Ascending aorta (tissue), 2 donors: ENCODE measurements at regions not wholly inside any gene's neighbourhood (a gene's known extent, or its start where the extent isn't known, plus 50 kb on each side); places are given as distances from the start of the nearest gene placed in this dataset.

Experiments used
- DNase-seq, 2 donors: peaks; one replicate each; pipeline ENCODE4 v3.0.0-alpha.2; 2019; ENCODE audit warnings: low spot score in 2 of 2
- H3K27ac ChIP-seq, 2 donors: fragments of 200-600 bp; sonication (generic); one replicate each; pipeline ENCODE4 v1.5.1; 2016 to 2017; ENCODE audit warnings: mild to moderate bottlenecking in 1 of 2
- H3K27me3 ChIP-seq: fragments of 200-600 bp; sonication (generic); one replicate; pipeline ENCODE4 v1.5.1; 2017
- H3K36me3 ChIP-seq, 2 donors: fragments of 200-600 bp; sonication (generic); one replicate each; pipeline ENCODE4 v1.5.1; 2016
- H3K4me1 ChIP-seq, 2 donors: fragments of 200-600 bp; sonication (generic); one replicate each; pipeline ENCODE4 v1.5.1; 2016 to 2017; ENCODE audit warnings: mild to moderate bottlenecking in 1 of 2
- H3K4me3 ChIP-seq, 2 donors: fragments of 200-600 bp; sonication (generic); one replicate each; pipeline ENCODE4 v1.5.1; 2016 to 2017; ENCODE audit warnings: mild to moderate bottlenecking in 1 of 2
- H3K9me3 ChIP-seq, 2 donors: fragments of 200-600 bp; sonication (generic); one replicate each; pipeline ENCODE4 v1.5.1; 2016
- CTCF ChIP-seq, 3 experiments: fragments of 200-600 bp in 2 of 3; fragments of 450-650 bp in 1 of 3; sonication (generic) in 2 of 3; IDR thresholded peaks; one replicate each; pipeline ENCODE4 v1.5.1; 2016 to 2019; ENCODE audit warnings: antibody characterized with exemption in 3 of 3, mild to moderate bottlenecking in 1 of 3, moderate library complexity in 1 of 3
- intact Hi-C: fragments of 100-400 bp; cut with DNase I; formaldehyde crosslinking; loops from one replicate; pipeline ENCODE4 v1.15.1; 2023

GRCh38 chrX:122092978-122093377 lies 1045.6 kb downstream of the GLUD2 start:
- no peaks in the 10 kb centered on the region for H3K27me3 ChIP-seq
- no peaks in the 10 kb centered on the region for H3K9me3 ChIP-seq
- no peaks in the 10 kb centered on the region for H3K4me1 ChIP-seq
- no peak for DNase-seq
- H3K4me3 ChIP-seq, result no peak overlapping the region
- no peaks in the 10 kb centered on the region for H3K36me3 ChIP-seq
- intact Hi-C loops, result no loop called here
- no peak overlapping the region for H3K27ac ChIP-seq
- no peak for TF ChIP-seq CTCF (IDR thresholded peaks at IDR 0.05)

DNA sequence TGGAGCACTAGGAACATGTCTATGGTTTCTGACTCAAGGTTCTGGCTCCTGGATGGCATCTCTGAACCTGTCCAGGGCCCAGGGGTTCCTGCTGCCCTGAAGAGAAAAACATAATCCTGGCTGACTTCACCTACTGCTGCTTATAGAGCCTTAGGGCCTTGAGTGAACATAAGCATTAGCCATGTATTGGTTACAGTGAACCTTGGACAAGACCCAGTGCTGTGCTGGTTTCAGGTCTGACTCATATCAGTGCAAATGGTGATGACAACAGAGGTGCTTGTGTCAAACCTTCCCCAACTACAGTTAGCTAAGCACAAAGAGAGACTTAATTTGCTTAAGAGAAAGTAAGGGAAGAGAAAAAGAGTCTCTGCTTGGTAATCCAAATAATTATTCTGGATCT lies 1047.2 kb downstream of the GLUD2 start:
- Histone ChIP-seq H3K4me1 (no peaks in the 10 kb centered on the region), H3K27me3 (no peaks in the 10 kb centered on the region), H3K9me3 (no peaks in the 10 kb centered on the region), H3K27ac (no peak overlapping the region), H3K4me3 (no peak overlapping the region), H3K36me3 (no peaks in the 10 kb centered on the region)
- TF ChIP-seq CTCF (IDR thresholded peaks at IDR 0.05), result no peak
- DNase-seq, result no peak
- intact Hi-C loops, result no loop called here

DNA sequence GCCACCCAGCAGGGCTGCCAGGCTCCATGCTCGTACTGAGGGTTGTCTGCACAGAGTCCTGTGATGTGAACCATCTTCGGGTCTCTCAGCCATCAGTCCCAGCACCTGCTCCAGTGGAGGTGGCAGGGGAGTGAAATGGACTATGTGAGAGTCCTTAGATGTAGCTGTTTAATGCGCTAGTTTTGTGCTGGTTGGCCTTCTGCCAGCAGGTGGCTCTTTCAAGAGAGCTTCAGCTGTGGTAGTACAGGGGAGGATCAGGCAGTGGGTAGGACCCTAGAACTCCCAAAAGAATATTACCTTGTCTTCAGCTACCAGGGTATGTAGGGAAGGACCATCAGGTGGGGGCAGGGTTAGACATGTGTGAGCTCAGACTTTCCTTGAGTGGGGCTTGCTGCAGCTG lies 1066.0 kb downstream of the GLUD2 start:
- intact Hi-C loops, result no loop called here
- Histone ChIP-seq H3K9me3 (no peaks in the 10 kb centered on the region), H3K27me3 (no peaks in the 10 kb centered on the region), H3K4me1 (no peaks in the 10 kb centered on the region), H3K4me3 (no peak overlapping the region), H3K36me3 (no peaks in the 10 kb centered on the region), H3K27ac (no peak overlapping the region)
- no peak for TF ChIP-seq CTCF (IDR thresholded peaks at IDR 0.05)
- no peak for DNase-seq

DNA sequence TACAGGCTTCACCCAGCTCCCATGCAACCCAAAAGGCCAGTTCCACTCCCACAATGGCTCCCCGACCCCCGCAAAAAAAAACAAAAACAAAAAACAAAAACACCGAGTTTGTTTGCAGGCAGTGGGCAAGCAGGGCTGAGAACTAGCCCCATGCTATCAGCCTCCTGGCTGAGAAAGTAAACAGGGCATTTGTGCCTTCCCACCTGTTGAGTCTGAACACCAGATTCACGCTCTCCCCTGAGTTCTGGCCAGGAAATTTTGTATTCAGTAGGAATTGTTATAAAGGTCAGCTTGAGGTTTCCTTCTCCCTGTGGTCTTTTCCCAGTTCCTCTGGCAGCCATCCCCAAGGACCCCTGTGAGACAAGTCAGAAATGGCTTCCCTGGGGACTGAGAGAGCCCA lies 1066.5 kb downstream of the GLUD2 start:
- Histone ChIP-seq H3K27ac (no peak overlapping the region), H3K4me3 (no peak overlapping the region), H3K4me1 (no peaks in the 10 kb centered on the region), H3K27me3 (no peaks in the 10 kb centered on the region), H3K36me3 (no peaks in the 10 kb centered on the region), H3K9me3 (no peaks in the 10 kb centered on the region)
- TF ChIP-seq CTCF (IDR thresholded peaks at IDR 0.05), result no peak
- no peak for DNase-seq
- intact Hi-C loops, result no loop called here

- no peaks in the 10 kb centered on the region for H3K9me3 ChIP-seq
- no peak overlapping the region for H3K27ac ChIP-seq
- H3K4me3 ChIP-seq, result no peak overlapping the region
- no peaks in the 10 kb centered on the region for H3K36me3 ChIP-seq
- H3K4me1 ChIP-seq, result no peaks in the 10 kb centered on the region
- intact Hi-C loops, result no loop called here
- H3K27me3 ChIP-seq, result no peaks in the 10 kb centered on the region
- no peak for TF ChIP-seq CTCF (IDR thresholded peaks at IDR 0.05)
- DNase-seq, result no peak
Measured at GRCh38 chrX:122115604-122116003, 1068.2 kb downstream of the GLUD2 start.

GRCh38 chrX:122119361-122119760 lies 1064.7 kb upstream of the GRIA3 start:
- no peaks in the 10 kb centered on the region for H3K36me3 ChIP-seq
- no peak overlapping the region for H3K4me3 ChIP-seq
- H3K27me3 ChIP-seq, result no peaks in the 10 kb centered on the region
- no peak for DNase-seq
- intact Hi-C loops, result no loop called here
- H3K4me1 ChIP-seq, result no peaks in the 10 kb centered on the region
- TF ChIP-seq CTCF (IDR thresholded peaks at IDR 0.05), result no peak
- H3K27ac ChIP-seq, result no peak overlapping the region
- H3K9me3 ChIP-seq, result no peaks in the 10 kb centered on the region
